Activated naive CD4-positive, alpha-beta T cell treated with anti-CD3 and anti-CD28 coated beads, Interleukin-2, amount 50 U/mL, for 72 hours (primary cell): ENCODE measurements at regions not wholly inside any gene's neighbourhood (a gene's known extent, or its start where the extent isn't known, plus 50 kb on each side); places are given as distances from the start of the nearest gene placed in this dataset.

Experiments
- ATAC-seq, 2 donors: fragments of 150-1000 bp; cut with Tn5 transposase; 2 replicates each; pipeline ENCODE4 v1.10.0; 2021; ENCODE audit warnings: mild to moderate bottlenecking in 2 of 2, moderate library complexity in 2 of 2
- DNase-seq, 2 donors: peaks; one replicate each; pipeline ENCODE4 v3.0.0; 2021 to 2022; ENCODE audit warnings: low spot score in 2 of 2
- H3K27ac Mint-ChIP-seq, 2 donors: one replicate each; pipeline ENCODE4 v1.8.0; 2022; ENCODE audit warnings: mild to moderate bottlenecking in 2 of 2, mixed read lengths in 2 of 2
- H3K36me3 Mint-ChIP-seq, 2 donors: one replicate each; pipeline ENCODE4 v1.8.0; 2022; ENCODE audit warnings: mixed read lengths in 2 of 2
- H3K9me3 Mint-ChIP-seq, 2 donors: one replicate each; pipeline ENCODE4 v1.8.0; 2022; ENCODE audit warnings: mixed read lengths in 2 of 2

- no peak for ATAC-seq
- Mint-ChIP-seq H3K36me3 (no peaks in the 10 kb centered on the region), H3K9me3 (peaks cover 10% of the 10 kb centered on the region in 2 donors), H3K27ac (no peak overlapping the region)
- no peak for DNase-seq
Measured at GRCh38 chr4:65033899-65034298, 624.6 kb upstream of the TECRL start.

GRCh38 chr4:65028592-65028991, 619.3 kb upstream of the TECRL start:
- no peak for ATAC-seq
- DNase-seq = no peak
- H3K36me3 Mint-ChIP-seq = no peaks in the 10 kb centered on the region
- H3K9me3 Mint-ChIP-seq = peaks cover 9 to 25% of the 10 kb centered on the region in 2 donors
- no peak overlapping the region for H3K27ac Mint-ChIP-seq

GRCh38 chr4:65023883-65024670, 614.8 kb upstream of the TECRL start:
- Mint-ChIP-seq H3K36me3 (no peaks in the 10 kb centered on the region), H3K9me3 (peaks cover 14 to 23% of the 10 kb centered on the region in 2 donors), H3K27ac (no peak overlapping the region)
- no peak for DNase-seq
- no peak for ATAC-seq

GRCh38 chr4:65023081-65023480, 613.8 kb upstream of the TECRL start:
- no peak overlapping the region for H3K27ac Mint-ChIP-seq

GRCh38 chr4:65021737-65022136, 612.5 kb upstream of the TECRL start:
- DNase-seq = no peak
- H3K9me3 Mint-ChIP-seq = peaks cover 5 to 18% of the 10 kb centered on the region in 2 donors
- H3K36me3 Mint-ChIP-seq = no peaks in the 10 kb centered on the region
- no peak for ATAC-seq
- H3K27ac Mint-ChIP-seq = no peak overlapping the region

More at GRCh38 chr4:65023081-65023480, 613.8 kb upstream of the TECRL start:
- H3K36me3 Mint-ChIP-seq = no peaks in the 10 kb centered on the region
- DNase-seq (no peak), ATAC-seq (no peak)
- H3K9me3 Mint-ChIP-seq = peaks cover 6 to 18% of the 10 kb centered on the region in 2 donors

GRCh38 chr4:65021149-65021548, 611.9 kb upstream of the TECRL start:
- ATAC-seq = no peak
- Mint-ChIP-seq H3K9me3 (peaks cover 5 to 18% of the 10 kb centered on the region in 2 donors), H3K36me3 (no peaks in the 10 kb centered on the region), H3K27ac (no peak overlapping the region)
- no peak for DNase-seq

GRCh38 chr4:65019775-65020174, 610.5 kb upstream of the TECRL start:
- ATAC-seq (no peak), DNase-seq (no peak)
- H3K27ac Mint-ChIP-seq = no peak overlapping the region
- peaks cover 5 to 11% of the 10 kb centered on the region in 2 donors for H3K9me3 Mint-ChIP-seq
- no peaks in the 10 kb centered on the region for H3K36me3 Mint-ChIP-seq

- peaks cover 5 to 8% of the 10 kb centered on the region in 2 donors for H3K9me3 Mint-ChIP-seq
- no peak overlapping the region for H3K27ac Mint-ChIP-seq
- H3K36me3 Mint-ChIP-seq = no peaks in the 10 kb centered on the region
- DNase-seq (no peak), ATAC-seq (no peak)
Measured at GRCh38 chr4:65018313-65018712, 609.1 kb upstream of the TECRL start.

GRCh38 chr4:65014078-65014477, 604.8 kb upstream of the TECRL start:
- H3K9me3 Mint-ChIP-seq = peaks cover 0 to 2% of the 10 kb centered on the region in 2 donors

GRCh38 chr4:65007841-65008439, 598.7 kb upstream of the TECRL start:
- peaks cover 0 to 5% of the 10 kb centered on the region in 2 donors for H3K9me3 Mint-ChIP-seq
- DNase-seq = no peak

More at GRCh38 chr4:65014078-65014477, 604.8 kb upstream of the TECRL start:
- no peak for ATAC-seq
- Mint-ChIP-seq H3K27ac (no peak overlapping the region), H3K36me3 (no peaks in the 10 kb centered on the region)
- no peak for DNase-seq

GRCh38 chr4:64975177-64975576, 565.9 kb upstream of the TECRL start:
- DNase-seq (no peak), ATAC-seq (no peak)
- no peaks in the 10 kb centered on the region for H3K36me3 Mint-ChIP-seq
- H3K9me3 Mint-ChIP-seq = peaks cover 1 to 12% of the 10 kb centered on the region in 2 donors
- H3K27ac Mint-ChIP-seq = no peak overlapping the region

More at GRCh38 chr4:65007841-65008439, 598.7 kb upstream of the TECRL start:
- Mint-ChIP-seq H3K36me3 (no peaks in the 10 kb centered on the region), H3K27ac (no peak overlapping the region)
- ATAC-seq = no peak

- no peak for ATAC-seq
- no peak for DNase-seq
- H3K9me3 Mint-ChIP-seq = peaks cover 15 to 24% of the 10 kb centered on the region in 2 donors
- H3K36me3 Mint-ChIP-seq = peaks cover 0 to 4% of the 10 kb centered on the region in 2 donors
- no peak overlapping the region for H3K27ac Mint-ChIP-seq
Measured at GRCh38 chr4:64969081-64969480, 559.8 kb upstream of the TECRL start.

- H3K27ac Mint-ChIP-seq = no peak overlapping the region
- ATAC-seq (no peak), DNase-seq (no peak)
- H3K36me3 Mint-ChIP-seq = peaks cover 0 to 4% of the 10 kb centered on the region in 2 donors
- peaks cover 15 to 19% of the 10 kb centered on the region in 2 donors for H3K9me3 Mint-ChIP-seq
Measured at GRCh38 chr4:64967286-64967685, 558.0 kb upstream of the TECRL start.

GRCh38 chr4:64960516-64960915, 551.3 kb upstream of the TECRL start:
- ATAC-seq = no peak
- H3K36me3 Mint-ChIP-seq = peaks cover 0 to 4% of the 10 kb centered on the region in 2 donors
- no peak overlapping the region for H3K27ac Mint-ChIP-seq
- no peak for DNase-seq
- peaks cover 24 to 26% of the 10 kb centered on the region in 2 donors for H3K9me3 Mint-ChIP-seq

GRCh38 chr4:64940698-64941097, 531.4 kb upstream of the TECRL start:
- ATAC-seq (no peak), DNase-seq (no peak)
- peaks cover 0 to 3% of the 10 kb centered on the region in 2 donors for H3K9me3 Mint-ChIP-seq
- no peak overlapping the region for H3K27ac Mint-ChIP-seq
- no peaks in the 10 kb centered on the region for H3K36me3 Mint-ChIP-seq

- ATAC-seq (no peak), DNase-seq (no peak)
- H3K36me3 Mint-ChIP-seq = no peaks in the 10 kb centered on the region
- H3K9me3 Mint-ChIP-seq = peaks cover 1 to 5% of the 10 kb centered on the region in 2 donors
- no peak overlapping the region for H3K27ac Mint-ChIP-seq
Measured at GRCh38 chr4:64935469-64936001, 526.3 kb upstream of the TECRL start.

GRCh38 chr4:64911846-64912245, 502.6 kb upstream of the TECRL start:
- DNase-seq (no peak), ATAC-seq (no peak)
- H3K36me3 Mint-ChIP-seq = no peaks in the 10 kb centered on the region
- peaks cover 5 to 9% of the 10 kb centered on the region in 2 donors for H3K9me3 Mint-ChIP-seq
- H3K27ac Mint-ChIP-seq = no peak overlapping the region
